GM06990 (cell line): ENCODE measurements at regions not wholly inside any gene's neighbourhood (a gene's known extent, or its start where the extent isn't known, plus 50 kb on each side); places are given as distances from the start of the nearest gene placed in this dataset.

Experiments
- DNase-seq: peaks from one replicate; pipeline ENCODE4 v3.0.0-alpha.2; 2011; ENCODE audit not compliant: insufficient read length; ENCODE audit errors: extremely low read depth
- H3K27me3 ChIP-seq: replicated peaks from 2 replicates; pipeline ENCODE4 v1.6.0; 2011; ENCODE audit warnings: low read length; ENCODE audit not compliant: control insufficient read depth, insufficient read depth
- H3K36me3 ChIP-seq: 2 replicates; pipeline ENCODE4 v1.5.1; 2011; ENCODE audit warnings: low read length; ENCODE audit not compliant: control insufficient read depth, insufficient read depth
- H3K4me3 ChIP-seq: replicated peaks from 2 replicates; pipeline ENCODE4 v1.5.1; 2011; ENCODE audit warnings: low read depth, mild to moderate bottlenecking, control low read depth, low read length
- TF ChIP-seq, protein P1 (sequence below): IDR thresholded peaks from 2 replicates; pipeline ENCODE4 v1.5.1; 2011; ENCODE audit warnings: low read length, control low read depth, mild to moderate bottlenecking, inconsistent platforms; ENCODE audit not compliant: insufficient read depth, poor library complexity, severe bottlenecking

DNA sequence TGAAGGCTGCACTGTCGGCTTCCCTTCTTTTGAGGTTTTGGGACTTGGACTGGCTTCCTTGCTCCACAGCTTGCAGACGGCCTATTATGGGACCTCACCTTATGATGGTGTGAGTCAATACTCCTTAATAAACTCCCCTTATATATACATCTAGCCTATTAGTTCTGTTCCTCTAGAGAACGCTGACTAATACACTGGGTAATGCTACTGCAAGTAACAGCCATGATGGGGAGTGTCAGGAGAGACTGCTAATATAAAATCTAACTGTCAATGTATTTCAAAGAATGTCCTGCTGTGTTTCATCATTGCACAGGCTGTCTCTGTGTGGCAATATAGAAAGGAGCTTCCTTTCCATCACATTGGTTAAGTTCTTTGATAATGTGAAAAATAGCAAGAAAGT is 57.7 kb upstream of the UST start:
- Histone ChIP-seq H3K4me3 (no peak overlapping the region), H3K27me3 (no peaks in the 10 kb centered on the region), H3K36me3 (no peaks in the 10 kb centered on the region)
- no peak for DNase-seq
- TF ChIP-seq, protein P1, sequence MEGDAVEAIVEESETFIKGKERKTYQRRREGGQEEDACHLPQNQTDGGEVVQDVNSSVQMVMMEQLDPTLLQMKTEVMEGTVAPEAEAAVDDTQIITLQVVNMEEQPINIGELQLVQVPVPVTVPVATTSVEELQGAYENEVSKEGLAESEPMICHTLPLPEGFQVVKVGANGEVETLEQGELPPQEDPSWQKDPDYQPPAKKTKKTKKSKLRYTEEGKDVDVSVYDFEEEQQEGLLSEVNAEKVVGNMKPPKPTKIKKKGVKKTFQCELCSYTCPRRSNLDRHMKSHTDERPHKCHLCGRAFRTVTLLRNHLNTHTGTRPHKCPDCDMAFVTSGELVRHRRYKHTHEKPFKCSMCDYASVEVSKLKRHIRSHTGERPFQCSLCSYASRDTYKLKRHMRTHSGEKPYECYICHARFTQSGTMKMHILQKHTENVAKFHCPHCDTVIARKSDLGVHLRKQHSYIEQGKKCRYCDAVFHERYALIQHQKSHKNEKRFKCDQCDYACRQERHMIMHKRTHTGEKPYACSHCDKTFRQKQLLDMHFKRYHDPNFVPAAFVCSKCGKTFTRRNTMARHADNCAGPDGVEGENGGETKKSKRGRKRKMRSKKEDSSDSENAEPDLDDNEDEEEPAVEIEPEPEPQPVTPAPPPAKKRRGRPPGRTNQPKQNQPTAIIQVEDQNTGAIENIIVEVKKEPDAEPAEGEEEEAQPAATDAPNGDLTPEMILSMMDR: no peak

DNA sequence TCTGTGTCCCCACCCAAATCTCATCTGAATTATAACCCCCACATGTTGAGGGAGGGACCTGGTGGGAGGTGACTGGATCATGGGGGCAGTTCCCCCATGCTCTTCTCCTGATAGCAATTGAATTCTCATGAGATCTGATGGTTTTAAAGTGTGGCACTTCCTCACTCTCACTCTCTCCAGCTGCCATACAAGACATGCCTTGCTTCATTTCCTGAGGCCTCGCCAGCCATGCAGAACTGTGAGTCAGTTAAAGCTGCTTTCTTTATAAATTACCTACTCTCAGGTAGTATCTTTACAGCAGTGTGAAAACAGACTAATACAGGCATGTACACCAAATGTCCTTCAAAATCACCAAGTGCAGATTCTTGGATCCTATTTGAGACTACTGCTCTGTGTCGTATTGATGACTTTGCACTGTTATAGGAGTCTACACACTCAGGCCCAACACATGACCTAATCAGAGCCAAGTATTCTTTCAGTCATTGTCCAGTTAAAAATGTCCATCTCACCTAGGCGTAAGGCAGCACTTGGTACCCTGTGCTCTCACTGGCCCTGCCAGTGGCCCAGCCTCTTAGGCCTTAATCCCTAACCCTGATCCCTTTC is 52.8 kb upstream of the UST start:
- TF ChIP-seq, protein P1: no peak
- Histone ChIP-seq H3K36me3 (no peaks in the 10 kb centered on the region), H3K4me3 (no peak overlapping the region), H3K27me3 (no peaks in the 10 kb centered on the region)
- DNase-seq: peak; percentile 54
